Lower leg skin (tissue), 4 donors: ENCODE measurements at regions not wholly inside any gene's neighbourhood (a gene's known extent, or its start where the extent isn't known, plus 50 kb on each side); places are given as distances from the start of the nearest gene placed in this dataset.
A peak's percentile ranks its signal among the peaks of the same experiment; 100 is the strongest.

Experiments
- DNase-seq, 2 donors: peaks; one replicate each; pipeline ENCODE4 v3.0.0-alpha.2; 2019; ENCODE audit warnings: low spot score in 2 of 2
- H3K4me3 ChIP-seq: fragments of 200-600 bp; sonication (generic); 2 replicates; pipeline ENCODE4 v1.5.1; 2017; ENCODE audit warnings: mild to moderate bottlenecking, low read depth; ENCODE audit not compliant: poor library complexity, severe bottlenecking
- POLR2A ChIP-seq, 2 donors: fragments of 450-650 bp; IDR thresholded peaks; one replicate each; pipeline ENCODE4 v1.6.1; 2016 to 2017; ENCODE audit warnings: antibody characterized with exemption in 2 of 2, mild to moderate bottlenecking in 1 of 2, moderate library complexity in 1 of 2
- WGBS, 2 donors: methylation state at CpG; one replicate each; pipeline ENCODE4 v1.1.5; 2018; 5-methylcytosine and 5-hydroxymethylcytosine counted together
- intact Hi-C: fragments of 100-400 bp; cut with DNase I; formaldehyde crosslinking; loops from one replicate; pipeline ENCODE4 v1.15.0; 2023; ENCODE audit warnings: low total_unique reads
- TF ChIP-seq, protein P1 (sequence below), 3 donors: fragments of 450-650 bp; IDR thresholded peaks; one replicate each; pipeline ENCODE4 v1.5.1; 2016; ENCODE audit warnings: antibody characterized with exemption in 3 of 3, mild to moderate bottlenecking in 3 of 3, moderate library complexity in 2 of 3

DNA sequence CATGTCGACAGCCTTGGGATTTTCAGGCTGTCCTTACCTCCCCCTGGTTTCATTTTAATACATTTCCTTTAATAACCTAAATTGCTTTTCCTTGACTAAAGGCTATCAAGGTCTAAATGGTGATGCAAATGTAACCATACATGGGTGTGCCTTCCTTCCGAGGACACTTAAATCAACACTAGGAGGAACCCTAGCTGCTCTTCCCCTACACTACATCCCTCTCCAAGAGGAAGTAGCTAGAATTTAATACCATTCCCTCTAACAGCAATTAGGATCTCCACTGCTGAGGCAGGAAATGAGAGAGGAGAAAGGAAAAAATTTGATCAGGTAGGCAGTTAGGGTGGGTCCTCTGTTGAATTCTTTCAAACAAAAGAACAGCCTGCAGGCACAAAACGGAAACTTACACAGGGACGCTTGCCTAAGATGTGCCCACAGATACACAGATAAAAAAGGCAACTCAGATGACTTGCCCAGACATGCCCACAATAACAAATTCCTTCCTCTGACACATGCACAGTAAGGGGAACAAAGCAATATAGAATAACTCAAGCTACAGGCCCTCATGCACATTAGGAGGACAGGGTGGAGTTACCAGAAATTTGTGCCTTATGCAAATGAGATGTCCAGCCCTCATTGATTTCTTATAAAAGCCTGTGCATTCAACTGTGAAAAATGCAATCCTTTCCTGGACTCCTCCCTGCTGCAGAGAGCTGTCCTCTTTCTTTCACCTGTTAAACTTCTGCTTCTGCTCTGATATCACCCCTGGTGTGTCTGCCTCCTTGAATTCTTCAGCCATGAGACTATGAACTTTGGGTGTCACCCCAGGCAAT is 1024.4 kb upstream of the CADM2 start:
- 47 to 52% methylated on average over 4 of the region's 4 CpGs for WGBS, 2 donors
- TF ChIP-seq, protein P1, sequence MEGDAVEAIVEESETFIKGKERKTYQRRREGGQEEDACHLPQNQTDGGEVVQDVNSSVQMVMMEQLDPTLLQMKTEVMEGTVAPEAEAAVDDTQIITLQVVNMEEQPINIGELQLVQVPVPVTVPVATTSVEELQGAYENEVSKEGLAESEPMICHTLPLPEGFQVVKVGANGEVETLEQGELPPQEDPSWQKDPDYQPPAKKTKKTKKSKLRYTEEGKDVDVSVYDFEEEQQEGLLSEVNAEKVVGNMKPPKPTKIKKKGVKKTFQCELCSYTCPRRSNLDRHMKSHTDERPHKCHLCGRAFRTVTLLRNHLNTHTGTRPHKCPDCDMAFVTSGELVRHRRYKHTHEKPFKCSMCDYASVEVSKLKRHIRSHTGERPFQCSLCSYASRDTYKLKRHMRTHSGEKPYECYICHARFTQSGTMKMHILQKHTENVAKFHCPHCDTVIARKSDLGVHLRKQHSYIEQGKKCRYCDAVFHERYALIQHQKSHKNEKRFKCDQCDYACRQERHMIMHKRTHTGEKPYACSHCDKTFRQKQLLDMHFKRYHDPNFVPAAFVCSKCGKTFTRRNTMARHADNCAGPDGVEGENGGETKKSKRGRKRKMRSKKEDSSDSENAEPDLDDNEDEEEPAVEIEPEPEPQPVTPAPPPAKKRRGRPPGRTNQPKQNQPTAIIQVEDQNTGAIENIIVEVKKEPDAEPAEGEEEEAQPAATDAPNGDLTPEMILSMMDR (IDR thresholded peaks at IDR 0.05) = no peak
- no peak for TF ChIP-seq POLR2A (IDR thresholded peaks at IDR 0.05)
- H3K4me3 ChIP-seq = no peak overlapping the region
- DNase-seq = peak in 1 of 2 donors; percentile 66
- intact Hi-C loops = no loop called here

DNA sequence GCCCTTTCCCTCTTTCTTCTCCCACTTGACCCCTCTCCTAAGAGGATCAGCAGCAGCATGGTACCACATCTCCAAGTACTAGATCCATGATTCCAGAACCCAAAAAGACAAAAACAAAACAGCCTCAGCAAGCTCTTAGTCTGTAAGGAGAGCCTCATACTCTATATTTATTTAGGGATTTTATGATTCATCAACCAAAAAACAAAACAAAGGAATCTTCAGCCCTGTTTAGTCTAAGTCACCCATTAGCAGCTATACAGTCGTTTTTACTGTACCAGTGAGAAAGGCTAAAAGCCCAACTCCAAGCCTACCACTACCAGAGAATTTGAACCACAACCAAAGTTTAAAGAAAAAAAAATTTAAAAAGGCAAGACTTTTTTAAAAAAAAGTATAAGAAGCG is 1020.3 kb upstream of the CADM2 start:
- H3K4me3 ChIP-seq = no peak overlapping the region
- no peak for DNase-seq
- WGBS, 2 donors = 78 to 84% methylated on average over 2 of the region's 2 CpGs
- TF ChIP-seq POLR2A (IDR thresholded peaks at IDR 0.05) = no peak
- TF ChIP-seq, protein P1 (IDR thresholded peaks at IDR 0.05) = no peak
- intact Hi-C loops = no loop called here

DNA sequence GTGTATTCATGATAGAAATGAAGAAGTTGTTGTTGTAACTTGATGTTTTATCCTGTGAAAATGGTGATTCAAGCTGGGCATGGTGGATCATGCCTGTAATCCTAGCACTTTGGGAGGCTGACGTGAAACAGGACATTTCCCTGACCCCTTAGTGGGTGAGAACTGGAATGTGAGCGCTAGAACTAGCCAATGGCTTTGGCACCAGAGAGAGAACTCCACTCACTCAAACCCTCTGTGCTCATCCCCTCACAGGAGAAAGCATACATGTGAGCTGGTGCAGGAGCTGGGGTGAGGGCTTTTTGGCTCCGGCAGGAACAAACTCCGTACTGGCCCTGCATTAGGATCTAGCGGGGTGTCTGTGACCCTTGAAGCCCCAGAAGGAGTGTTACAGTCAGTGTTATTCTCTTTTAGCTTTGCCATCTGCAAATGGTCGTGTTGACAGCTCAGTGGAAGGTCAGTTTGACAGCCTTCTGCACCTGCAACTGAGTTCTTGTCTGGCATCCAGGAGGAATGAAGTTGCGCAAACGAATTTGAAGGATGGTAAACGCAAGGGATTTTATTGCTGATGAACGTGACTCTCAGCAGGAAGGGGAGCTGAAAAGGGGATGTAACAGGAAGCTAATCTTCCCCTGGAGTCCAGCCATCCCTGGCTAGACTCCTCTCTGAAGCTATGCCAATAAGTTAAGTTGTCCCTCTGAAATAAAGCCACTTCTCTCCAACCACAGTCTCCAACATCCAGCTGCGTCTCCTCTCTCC is 1016.6 kb upstream of the CADM2 start:
- intact Hi-C loops = no loop called here
- DNase-seq = no peak
- H3K4me3 ChIP-seq = no peak overlapping the region
- TF ChIP-seq POLR2A (IDR thresholded peaks at IDR 0.05) = no peak
- TF ChIP-seq, protein P1 (IDR thresholded peaks at IDR 0.05) = no peak
- WGBS, 2 donors = 77 to 85% methylated on average over 11 of the region's 11 CpGs

DNA sequence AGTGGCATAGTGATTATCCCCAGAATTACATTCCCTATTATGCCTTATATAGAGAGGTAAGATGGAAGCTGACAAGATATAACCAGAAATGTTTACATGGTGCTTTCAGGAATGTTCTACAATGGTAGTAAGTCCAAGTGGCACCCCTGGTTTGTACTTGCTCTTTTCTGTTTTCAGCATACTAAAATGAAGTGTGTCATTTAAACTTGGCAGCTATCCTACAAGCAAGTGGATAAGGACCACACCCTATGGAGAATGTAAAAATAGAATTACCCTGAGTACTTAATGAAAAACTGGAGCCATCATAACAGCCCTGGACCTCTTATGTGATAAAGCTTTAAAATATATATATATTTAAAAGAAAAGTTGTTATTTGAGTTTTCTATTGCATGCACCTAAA is 1012.7 kb upstream of the CADM2 start:
- DNase-seq = no peak
- intact Hi-C loops = no loop called here
- TF ChIP-seq, protein P1 (IDR thresholded peaks at IDR 0.05) = no peak
- no peak for TF ChIP-seq POLR2A (IDR thresholded peaks at IDR 0.05)
- H3K4me3 ChIP-seq = no peak overlapping the region

DNA sequence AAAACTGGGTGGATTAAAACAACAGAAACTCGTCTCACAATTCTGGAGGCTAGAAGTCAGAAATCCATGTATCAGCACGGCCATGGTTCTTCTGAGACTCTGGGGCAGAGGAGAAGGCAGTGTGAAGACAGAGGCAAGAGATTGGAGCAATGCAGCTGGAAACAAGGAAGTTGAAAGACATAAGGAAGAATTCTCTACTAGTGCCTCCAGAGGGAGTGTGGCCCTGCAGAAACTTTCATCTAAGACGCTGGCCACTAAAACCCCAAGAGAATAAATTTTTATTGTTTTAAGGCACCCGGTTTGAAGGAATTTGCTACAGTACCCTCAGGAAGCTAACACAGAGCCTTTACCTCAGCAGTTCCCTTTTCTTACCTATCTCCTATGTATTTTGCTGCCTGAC is 1012.2 kb upstream of the CADM2 start:
- WGBS, 2 donors = 22 to 29% methylated on average over 4 of the region's 4 CpGs
- intact Hi-C loops = no loop called here
- no peak for DNase-seq
- TF ChIP-seq, protein P1 (IDR thresholded peaks at IDR 0.05) = no peak
- no peak for TF ChIP-seq POLR2A (IDR thresholded peaks at IDR 0.05)
- no peak overlapping the region for H3K4me3 ChIP-seq
